Keratinocyte (primary cell): ENCODE measurements at regions not wholly inside any gene's neighbourhood (a gene's known extent, or its start where the extent isn't known, plus 50 kb on each side); places are given as distances from the start of the nearest gene placed in this dataset.

Source experiments
- DNase-seq: peaks from one replicate; pipeline ENCODE4 v3.0.0-alpha.2; 2011; ENCODE audit warnings: low read depth, missing footprints, low spot score
- FAIRE-seq: peaks from 2 replicates; lab custom pipeline; 2011; peaks lifted over from hg19 to GRCh38; lab: Jason Lieb, UNC
- H2AFZ ChIP-seq: 2 replicates; pipeline ENCODE4 v1.6.0; 2012; ENCODE audit warnings: low read length, control low read depth, inconsistent platforms; ENCODE audit not compliant: control insufficient read depth
- H3K27ac ChIP-seq: 2 replicates; pipeline ENCODE4 v1.5.1; 2011; ENCODE audit warnings: low read length; ENCODE audit not compliant: control insufficient read depth, insufficient read depth
- H3K27me3 ChIP-seq: 3 replicates; pipeline ENCODE4 v1.6.0; 2011; ENCODE audit warnings: low read length; ENCODE audit not compliant: control insufficient read depth, insufficient read depth; ENCODE audit errors: extremely low read depth
- H3K36me3 ChIP-seq, 2 experiments: 2 replicates in 1 of 2; 3 replicates in 1 of 2; pipeline ENCODE4 v1.5.1; 2011; ENCODE audit warnings: low read length in 2 of 2, mild to moderate bottlenecking in 1 of 2; ENCODE audit not compliant: control insufficient read depth in 2 of 2, insufficient read depth in 2 of 2; ENCODE audit errors: extremely low read depth in 1 of 2
- H3K4me1 ChIP-seq: 3 replicates; pipeline ENCODE4 v1.5.1; 2011; ENCODE audit warnings: low read length; ENCODE audit not compliant: control insufficient read depth, insufficient read depth; ENCODE audit errors: extremely low read depth
- H3K4me2 ChIP-seq: 3 replicates; pipeline ENCODE4 v1.6.0; 2011; ENCODE audit warnings: low read depth, low read length; ENCODE audit not compliant: control insufficient read depth, insufficient read depth; ENCODE audit errors: extremely low read depth
- H3K4me3 ChIP-seq, 3 experiments: fragments of 200-600 bp in 1 of 3; sonication (generic) in 1 of 3; 2 replicates in 2 of 3; 3 replicates in 1 of 3; pipeline ENCODE4 v1.5.1; 2011 to 2016; ENCODE audit warnings: low read length in 3 of 3, mild to moderate bottlenecking in 3 of 3, control low read depth in 2 of 3, inconsistent platforms in 1 of 3, low read depth in 1 of 3, mixed read lengths in 1 of 3, mixed run types in 1 of 3, moderate library complexity in 1 of 3; ENCODE audit not compliant: control insufficient read depth in 2 of 3, insufficient read depth in 2 of 3; ENCODE audit errors: extremely low read depth in 1 of 3
- H3K79me2 ChIP-seq: 2 replicates; pipeline ENCODE4 v1.6.0; 2012; ENCODE audit warnings: low read length; ENCODE audit not compliant: control insufficient read depth, insufficient read depth
- H3K9ac ChIP-seq: 3 replicates; pipeline ENCODE4 v1.6.0; 2011; ENCODE audit warnings: low read length; ENCODE audit not compliant: control insufficient read depth, insufficient read depth; ENCODE audit errors: extremely low read depth
- H3K9me1 ChIP-seq: 3 replicates; pipeline ENCODE4 v1.6.0; 2011; ENCODE audit warnings: low read length; ENCODE audit not compliant: control insufficient read depth, insufficient read depth; ENCODE audit errors: extremely low read depth
- H3K9me3 ChIP-seq: 2 replicates; pipeline ENCODE4 v1.5.1; 2012; ENCODE audit warnings: low read depth, low read length; ENCODE audit not compliant: control insufficient read depth
- H4K20me1 ChIP-seq: 3 replicates; pipeline ENCODE4 v1.6.0; 2011; ENCODE audit warnings: low read length; ENCODE audit not compliant: control insufficient read depth, insufficient read depth; ENCODE audit errors: extremely low read depth
- EZH2 ChIP-seq: IDR thresholded peaks from one replicate; pipeline ENCODE4 v1.6.1; 2012; ENCODE audit warnings: inconsistent platforms, mild to moderate bottlenecking, low read length, moderate library complexity
- dilution Hi-C: fragments of 300-500 bp; cut with MboI; formaldehyde crosslinking; loops from one replicate; pipeline ENCODE4 v1.7.0; 2020; ENCODE audit warnings: low sequenced_read_pairs; ENCODE audit not compliant: extremely low pct_ligation_motif_present
- TF ChIP-seq, protein P1 (sequence below), 3 experiments: IDR thresholded peaks in 1 of 3; conservative IDR thresholded peaks in 1 of 3; optimal IDR thresholded peaks in 1 of 3; 2 replicates in 2 of 3; 3 replicates in 1 of 3; pipeline versions ENCODE3 to v1.5.1; 2011; ENCODE audit warnings: low read length in 3 of 3, mild to moderate bottlenecking in 3 of 3, moderate library complexity in 2 of 3, control low read depth in 1 of 3, inconsistent platforms in 1 of 3; ENCODE audit not compliant: insufficient read depth in 2 of 3; ENCODE audit errors: extremely low read depth in 1 of 3

GRCh38 chr15:25171111-25171811 is 216.5 kb downstream of the SNRPN start:
- no peaks in the 10 kb centered on the region for H3K36me3 ChIP-seq
- H4K20me1 ChIP-seq: no peaks in the 10 kb centered on the region
- no peak for FAIRE-seq
- H3K9ac ChIP-seq: no peak overlapping the region
- H3K9me1 ChIP-seq: no peaks in the 10 kb centered on the region
- H3K4me1 ChIP-seq: no peaks in the 10 kb centered on the region
- no peak overlapping the region for H3K4me3 ChIP-seq
- DNase-seq: no peak
- H3K9me3 ChIP-seq: peaks cover 20% of the 10 kb centered on the region
- no peaks in the 10 kb centered on the region for H3K79me2 ChIP-seq
- no peak overlapping the region for H3K4me2 ChIP-seq
- dilution Hi-C loops: no loop called here
- no peaks in the 10 kb centered on the region for H3K27me3 ChIP-seq
- no peak overlapping the region for H3K27ac ChIP-seq
- TF ChIP-seq, protein P1, sequence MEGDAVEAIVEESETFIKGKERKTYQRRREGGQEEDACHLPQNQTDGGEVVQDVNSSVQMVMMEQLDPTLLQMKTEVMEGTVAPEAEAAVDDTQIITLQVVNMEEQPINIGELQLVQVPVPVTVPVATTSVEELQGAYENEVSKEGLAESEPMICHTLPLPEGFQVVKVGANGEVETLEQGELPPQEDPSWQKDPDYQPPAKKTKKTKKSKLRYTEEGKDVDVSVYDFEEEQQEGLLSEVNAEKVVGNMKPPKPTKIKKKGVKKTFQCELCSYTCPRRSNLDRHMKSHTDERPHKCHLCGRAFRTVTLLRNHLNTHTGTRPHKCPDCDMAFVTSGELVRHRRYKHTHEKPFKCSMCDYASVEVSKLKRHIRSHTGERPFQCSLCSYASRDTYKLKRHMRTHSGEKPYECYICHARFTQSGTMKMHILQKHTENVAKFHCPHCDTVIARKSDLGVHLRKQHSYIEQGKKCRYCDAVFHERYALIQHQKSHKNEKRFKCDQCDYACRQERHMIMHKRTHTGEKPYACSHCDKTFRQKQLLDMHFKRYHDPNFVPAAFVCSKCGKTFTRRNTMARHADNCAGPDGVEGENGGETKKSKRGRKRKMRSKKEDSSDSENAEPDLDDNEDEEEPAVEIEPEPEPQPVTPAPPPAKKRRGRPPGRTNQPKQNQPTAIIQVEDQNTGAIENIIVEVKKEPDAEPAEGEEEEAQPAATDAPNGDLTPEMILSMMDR (optimal IDR thresholded peaks at IDR 0.05 in 1 of 3, IDR thresholded peaks at IDR 0.05 in 1 of 3, conservative IDR thresholded peaks at IDR 0.05 in 1 of 3; ENCODE audit: extremely low read depth in 1 of 3, insufficient read depth in 2 of 3, low read length in 3 of 3): no peak
- no peak for TF ChIP-seq EZH2
- H2AFZ ChIP-seq: no peak overlapping the region

DNA sequence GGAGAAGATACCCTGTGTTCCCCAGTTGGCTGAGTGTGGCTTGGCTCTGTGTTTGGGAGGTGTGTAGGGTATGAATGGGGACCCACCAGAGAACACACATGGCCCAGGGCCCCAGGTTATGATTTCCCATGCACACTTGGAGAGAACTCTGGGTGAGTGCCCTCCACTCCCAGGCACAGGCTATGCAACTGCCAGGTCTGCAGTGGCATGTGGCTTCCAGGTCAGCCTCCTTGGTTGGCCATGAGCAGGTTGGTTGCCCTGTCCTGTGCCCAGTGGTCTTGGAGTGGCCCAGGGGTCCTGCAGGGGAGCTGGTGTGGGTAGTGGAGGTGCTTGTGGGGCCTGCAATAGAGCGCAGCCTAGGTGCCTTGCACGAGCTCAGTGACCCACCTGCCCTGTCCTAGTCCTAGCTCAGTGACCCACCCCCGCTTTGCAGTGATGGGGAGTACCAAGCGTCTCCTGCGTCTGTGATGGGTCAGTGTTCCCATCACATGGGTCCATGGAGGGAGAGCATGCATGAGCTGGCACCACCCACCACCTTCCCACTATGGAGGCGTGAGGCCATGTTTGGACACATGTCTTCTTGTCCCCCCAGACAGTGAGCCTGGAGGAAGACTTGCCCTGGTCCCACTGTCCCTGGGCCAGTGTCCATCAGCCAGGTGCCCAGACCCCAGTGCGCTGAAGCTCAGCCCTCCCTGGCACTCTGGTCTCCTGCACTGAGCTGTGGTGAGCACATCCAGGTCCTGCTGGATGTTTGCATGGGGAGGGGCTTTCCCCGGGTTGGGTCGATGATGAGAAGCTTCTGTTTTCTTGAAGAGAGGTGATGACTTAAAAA is 217.3 kb downstream of the SNRPN start:
- Histone ChIP-seq H3K4me3 (no peak overlapping the region), H3K27ac (no peak overlapping the region), H3K9me1 (no peaks in the 10 kb centered on the region), H4K20me1 (no peaks in the 10 kb centered on the region), H3K27me3 (no peaks in the 10 kb centered on the region), H3K79me2 (no peaks in the 10 kb centered on the region), H3K9me3 (peaks cover 23% of the 10 kb centered on the region), H3K4me2 (no peak overlapping the region), H2AFZ (no peak overlapping the region), H3K9ac (no peak overlapping the region), H3K36me3 (no peaks in the 10 kb centered on the region), H3K4me1 (no peaks in the 10 kb centered on the region)
- TF ChIP-seq EZH2: no peak
- TF ChIP-seq, protein P1 (optimal IDR thresholded peaks at IDR 0.05 in 1 of 3, IDR thresholded peaks at IDR 0.05 in 1 of 3, conservative IDR thresholded peaks at IDR 0.05 in 1 of 3; ENCODE audit: extremely low read depth in 1 of 3, insufficient read depth in 2 of 3, low read length in 3 of 3): no peak
- dilution Hi-C loops: no loop called here
- FAIRE-seq (no peak), DNase-seq (no peak)
